ENCODE measurements at regions not wholly inside any gene's neighbourhood (a gene's known extent, or its start where the extent isn't known, plus 50 kb on each side); places are given as distances from the start of the nearest gene placed in this dataset.

- no peaks in the 10 kb centered on the region for H3K4me1 Mint-ChIP-seq
These were observed 183.5 kb downstream of the TENT5A start for GRCh38 chr6:81568973-81569372.

GRCh38 chr6:81565071-81565470 lies 187.4 kb downstream of the TENT5A start:
- CTCF ChIA-PET, result no interaction called here
- no peak overlapping the region for H3K4me3 Mint-ChIP-seq

More at GRCh38 chr6:81568973-81569372, 183.5 kb downstream of the TENT5A start:
- no peak for ATAC-seq
- Mint-ChIP-seq H3K36me3 (no peaks in the 10 kb centered on the region), H3K27me3 (no peaks in the 10 kb centered on the region), H3K27ac (no peak overlapping the region), H3K4me3 (no peak overlapping the region), H3K9me3 (ENCODE audit: low read depth) (no peaks in the 10 kb centered on the region)
- no peak for DNase-seq
- CTCF ChIA-PET, result no interaction called here

GRCh38 chr6:81564470-81565068 lies 187.9 kb downstream of the TENT5A start:
- DNase-seq (no peak), ATAC-seq (no peak)
- Mint-ChIP-seq H3K9me3 (ENCODE audit: low read depth) (peaks cover 3% of the 10 kb centered on the region), H3K27me3 (no peaks in the 10 kb centered on the region), H3K4me3 (no peak overlapping the region), H3K4me1 (no peaks in the 10 kb centered on the region), H3K27ac (no peak overlapping the region), H3K36me3 (no peaks in the 10 kb centered on the region)
- CTCF ChIA-PET, result no interaction called here

More at GRCh38 chr6:81565071-81565470, 187.4 kb downstream of the TENT5A start:
- ATAC-seq (no peak), DNase-seq (no peak)
- H3K27ac Mint-ChIP-seq, result no peak overlapping the region
- H3K9me3 Mint-ChIP-seq (ENCODE audit: low read depth), result peaks cover 3% of the 10 kb centered on the region
- no peaks in the 10 kb centered on the region for H3K4me1 Mint-ChIP-seq
- H3K36me3 Mint-ChIP-seq, result no peaks in the 10 kb centered on the region
- H3K27me3 Mint-ChIP-seq, result no peaks in the 10 kb centered on the region

- CTCF ChIA-PET, result no interaction called here
These were observed 190.3 kb downstream of the TENT5A start for GRCh38 chr6:81562169-81562568.

GRCh38 chr6:81561731-81562130 lies 190.8 kb downstream of the TENT5A start:
- no peaks in the 10 kb centered on the region for H3K4me1 Mint-ChIP-seq
- H3K9me3 Mint-ChIP-seq (ENCODE audit: low read depth), result peaks cover 3% of the 10 kb centered on the region
- no peak for DNase-seq
- no peaks in the 10 kb centered on the region for H3K27me3 Mint-ChIP-seq
- no peak overlapping the region for H3K27ac Mint-ChIP-seq
- ATAC-seq, result no peak
- CTCF ChIA-PET, result no interaction called here
- H3K4me3 Mint-ChIP-seq, result no peak overlapping the region
- no peaks in the 10 kb centered on the region for H3K36me3 Mint-ChIP-seq

More at GRCh38 chr6:81562169-81562568, 190.3 kb downstream of the TENT5A start:
- H3K4me1 Mint-ChIP-seq, result no peaks in the 10 kb centered on the region
- DNase-seq (no peak), ATAC-seq (no peak)
- H3K4me3 Mint-ChIP-seq, result no peak overlapping the region
- H3K27me3 Mint-ChIP-seq, result no peaks in the 10 kb centered on the region
- H3K9me3 Mint-ChIP-seq (ENCODE audit: low read depth), result peaks cover 3% of the 10 kb centered on the region
- H3K27ac Mint-ChIP-seq, result no peak overlapping the region
- no peaks in the 10 kb centered on the region for H3K36me3 Mint-ChIP-seq

GRCh38 chr6:81561071-81561564 lies 191.4 kb downstream of the TENT5A start:
- no peaks in the 10 kb centered on the region for H3K4me1 Mint-ChIP-seq
- no peaks in the 10 kb centered on the region for H3K36me3 Mint-ChIP-seq
- CTCF ChIA-PET, result no interaction called here

GRCh38 chr6:81557811-81558210 lies 194.7 kb downstream of the TENT5A start:
- no peak overlapping the region for H3K4me3 Mint-ChIP-seq
- H3K27me3 Mint-ChIP-seq, result no peaks in the 10 kb centered on the region
- H3K4me1 Mint-ChIP-seq, result no peaks in the 10 kb centered on the region
- DNase-seq, result no peak
- no peak overlapping the region for H3K27ac Mint-ChIP-seq
- CTCF ChIA-PET, result no interaction called here
- ATAC-seq, result no peak
- no peaks in the 10 kb centered on the region for H3K36me3 Mint-ChIP-seq
- peaks cover 3% of the 10 kb centered on the region for H3K9me3 Mint-ChIP-seq (ENCODE audit: low read depth)

More at GRCh38 chr6:81561071-81561564, 191.4 kb downstream of the TENT5A start:
- H3K27ac Mint-ChIP-seq, result no peak overlapping the region
- H3K27me3 Mint-ChIP-seq, result no peaks in the 10 kb centered on the region
- H3K9me3 Mint-ChIP-seq (ENCODE audit: low read depth), result peaks cover 3% of the 10 kb centered on the region
- no peak overlapping the region for H3K4me3 Mint-ChIP-seq
- no peak for DNase-seq
- ATAC-seq, result no peak

- CTCF ChIA-PET, result no interaction called here
- no peaks in the 10 kb centered on the region for H3K36me3 Mint-ChIP-seq
- H3K9me3 Mint-ChIP-seq (ENCODE audit: low read depth), result peaks cover 6% of the 10 kb centered on the region
- DNase-seq (no peak), ATAC-seq (no peak)
- H3K27me3 Mint-ChIP-seq, result no peaks in the 10 kb centered on the region
- no peak overlapping the region for H3K4me3 Mint-ChIP-seq
- no peak overlapping the region for H3K27ac Mint-ChIP-seq
- H3K4me1 Mint-ChIP-seq, result no peaks in the 10 kb centered on the region
These were observed 195.9 kb downstream of the TENT5A start for GRCh38 chr6:81556551-81556950.

- DNase-seq (no peak), ATAC-seq (no peak)
- no peaks in the 10 kb centered on the region for H3K27me3 Mint-ChIP-seq
- H3K27ac Mint-ChIP-seq, result no peak overlapping the region
- H3K9me3 Mint-ChIP-seq (ENCODE audit: low read depth), result peaks cover 10% of the 10 kb centered on the region
- H3K4me1 Mint-ChIP-seq, result no peaks in the 10 kb centered on the region
- H3K4me3 Mint-ChIP-seq, result no peak overlapping the region
- CTCF ChIA-PET, result no interaction called here
- H3K36me3 Mint-ChIP-seq, result no peaks in the 10 kb centered on the region
These were observed 199.3 kb downstream of the TENT5A start for GRCh38 chr6:81553216-81553615.

- H3K4me1 Mint-ChIP-seq, result no peaks in the 10 kb centered on the region
- CTCF ChIA-PET, result no interaction called here
- DNase-seq, result no peak
- peaks cover 10% of the 10 kb centered on the region for H3K9me3 Mint-ChIP-seq (ENCODE audit: low read depth)
- no peaks in the 10 kb centered on the region for H3K27me3 Mint-ChIP-seq
- H3K36me3 Mint-ChIP-seq, result no peaks in the 10 kb centered on the region
- ATAC-seq, result no peak
- H3K4me3 Mint-ChIP-seq, result no peak overlapping the region
- H3K27ac Mint-ChIP-seq, result no peak overlapping the region
These were observed 199.8 kb downstream of the TENT5A start for GRCh38 chr6:81552644-81553043.

GRCh38 chr6:81547149-81547548 lies 205.3 kb downstream of the TENT5A start:
- CTCF ChIA-PET, result no interaction called here
- no peak overlapping the region for H3K4me3 Mint-ChIP-seq
- DNase-seq (no peak), ATAC-seq (no peak)
- no peaks in the 10 kb centered on the region for H3K4me1 Mint-ChIP-seq
- H3K27me3 Mint-ChIP-seq, result no peaks in the 10 kb centered on the region
- H3K27ac Mint-ChIP-seq, result no peak overlapping the region
- H3K36me3 Mint-ChIP-seq, result no peaks in the 10 kb centered on the region
- H3K9me3 Mint-ChIP-seq (ENCODE audit: low read depth), result peaks cover 16% of the 10 kb centered on the region

GRCh38 chr6:81534934-81535465 lies 217.5 kb downstream of the TENT5A start:
- no peak for DNase-seq
- Mint-ChIP-seq H3K27ac (no peak overlapping the region), H3K4me1 (no peaks in the 10 kb centered on the region), H3K36me3 (no peaks in the 10 kb centered on the region), H3K4me3 (no peak overlapping the region), H3K27me3 (no peaks in the 10 kb centered on the region), H3K9me3 (ENCODE audit: low read depth) (no peaks in the 10 kb centered on the region)
- ATAC-seq, result no peak
- CTCF ChIA-PET, result no interaction called here

- H3K4me3 Mint-ChIP-seq, result no peak overlapping the region
These were observed 220.5 kb downstream of the TENT5A start for GRCh38 chr6:81531869-81532561.

GRCh38 chr6:81517455-81517854 lies 235.0 kb downstream of the TENT5A start:
- Mint-ChIP-seq H3K36me3 (no peaks in the 10 kb centered on the region), H3K9me3 (ENCODE audit: low read depth) (peaks cover 4% of the 10 kb centered on the region), H3K27me3 (no peaks in the 10 kb centered on the region), H3K4me3 (no peak overlapping the region), H3K4me1 (no peaks in the 10 kb centered on the region), H3K27ac (no peak overlapping the region)
- CTCF ChIA-PET, result no interaction called here
- DNase-seq (no peak), ATAC-seq (no peak)

More at GRCh38 chr6:81531869-81532561, 220.5 kb downstream of the TENT5A start:
- H3K9me3 Mint-ChIP-seq (ENCODE audit: low read depth), result no peaks in the 10 kb centered on the region
- H3K36me3 Mint-ChIP-seq, result no peaks in the 10 kb centered on the region
- no peaks in the 10 kb centered on the region for H3K27me3 Mint-ChIP-seq
- H3K4me1 Mint-ChIP-seq, result no peaks in the 10 kb centered on the region
- ATAC-seq, result no peak
- CTCF ChIA-PET, result no interaction called here
- DNase-seq, result no peak
- no peak overlapping the region for H3K27ac Mint-ChIP-seq

Data from activated CD8-positive, alpha-beta memory T cell treated with anti-CD3 and anti-CD28 coated beads, Interleukin-2, amount 10 ng/mL, durations not matched to agents 7 days and 5 days (primary cell).